GM12892 (cell line): ENCODE measurements at regions not wholly inside any gene's neighbourhood (a gene's known extent, or its start where the extent isn't known, plus 50 kb on each side); places are given as distances from the start of the nearest gene placed in this dataset.

Source experiments
- POLR2A ChIP-seq: IDR thresholded peaks from 2 replicates; pipeline ENCODE4 v1.6.1; 2011; ENCODE audit warnings: low read depth, low read length, control low read depth
- POLR2AphosphoS5 ChIP-seq: IDR thresholded peaks from 2 replicates; pipeline ENCODE4 v1.6.1; 2011; ENCODE audit warnings: low read depth, low read length, control low read depth
- TAF1 ChIP-seq: IDR thresholded peaks from 2 replicates; pipeline ENCODE4 v1.6.1; 2011; ENCODE audit warnings: low read depth, mild to moderate bottlenecking, control low read depth, low read length, borderline replicate concordance

DNA sequence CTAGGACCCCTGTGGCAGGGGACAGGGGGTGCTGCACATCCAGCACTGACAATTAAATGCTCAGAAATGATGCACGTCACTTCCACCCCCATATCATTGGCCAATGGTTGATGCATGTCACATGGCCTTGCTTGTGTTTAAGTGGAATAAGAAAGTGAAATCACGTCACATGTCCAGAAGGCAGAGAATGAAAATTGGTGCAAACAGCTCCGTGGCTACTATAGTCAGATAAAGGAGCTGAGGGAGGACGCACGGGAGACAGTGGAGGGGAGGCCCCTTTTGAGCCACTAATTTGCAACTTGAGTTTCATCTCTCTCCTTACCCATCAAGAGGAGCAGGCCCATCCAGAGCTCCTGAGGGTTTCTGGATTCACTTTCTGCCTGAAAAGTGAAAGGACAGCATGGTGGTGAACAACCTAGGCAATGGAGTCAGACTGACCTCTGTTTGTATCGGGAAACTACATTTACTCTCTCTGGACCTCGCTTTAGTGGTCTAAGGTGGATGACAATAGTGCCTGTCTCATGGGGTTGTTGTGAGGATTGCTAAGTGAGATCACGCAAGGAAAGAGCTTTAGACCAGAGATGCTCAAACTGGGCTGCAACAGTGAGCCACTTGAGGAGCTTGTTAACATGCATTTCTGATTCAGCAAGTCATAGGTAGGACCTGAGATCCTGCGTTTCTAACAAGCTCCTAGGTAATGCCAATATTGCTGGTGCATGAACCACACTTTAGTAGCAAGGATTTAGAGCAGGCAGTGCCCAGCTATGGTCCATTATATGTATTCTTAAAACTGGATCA lies 133.9 kb upstream of the ADRA1B start:
- TF ChIP-seq POLR2A: no peak
- TF ChIP-seq POLR2AphosphoS5: no peak
- TF ChIP-seq TAF1: no peak
